Myocyte (in vitro differentiated cells): ENCODE measurements at regions not wholly inside any gene's neighbourhood (a gene's known extent, or its start where the extent isn't known, plus 50 kb on each side); places are given as distances from the start of the nearest gene placed in this dataset.

Experiments
- DNase-seq: peaks from one replicate; pipeline ENCODE4 v3.0.0-alpha.2; 2012; ENCODE audit warnings: low read depth

DNA sequence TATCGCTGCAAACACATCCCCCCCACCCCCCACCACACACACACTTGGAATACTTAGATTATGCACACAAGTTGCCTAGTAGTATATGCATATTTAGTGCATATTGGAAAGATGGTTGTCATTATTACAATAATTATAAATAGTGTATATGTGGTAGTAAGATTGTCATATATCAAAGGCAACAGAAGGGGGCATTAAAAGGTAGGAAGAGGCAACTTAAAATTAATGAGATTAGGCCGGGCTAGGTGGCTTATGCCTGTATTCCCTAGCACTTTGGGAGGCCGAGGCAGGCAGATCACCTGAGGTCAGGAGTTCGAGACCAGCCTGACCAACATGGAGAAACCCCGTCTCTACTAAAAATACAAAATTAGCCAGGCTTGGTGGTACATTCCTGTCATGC is 52.1 kb downstream of the GSC start:
- no peak for DNase-seq

DNA sequence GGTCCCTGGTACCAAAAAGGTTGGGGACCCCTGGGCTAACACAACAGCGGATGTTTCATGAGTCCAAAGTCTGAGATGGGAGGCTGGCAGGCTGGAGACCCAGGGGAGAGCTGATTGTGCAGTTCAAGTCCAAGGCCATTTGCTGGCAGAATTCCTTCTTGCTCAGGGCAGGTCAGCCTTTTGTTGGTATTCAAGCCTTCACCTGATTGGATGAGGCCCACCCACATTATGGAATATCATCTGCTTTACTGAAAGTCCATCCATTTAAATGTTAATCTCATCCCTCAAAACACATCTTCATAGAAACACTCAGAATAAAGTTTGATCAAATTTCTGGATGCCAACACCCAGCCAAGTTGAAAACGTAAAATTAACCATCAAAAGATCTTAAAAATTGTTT is 52.9 kb downstream of the GSC start:
- DNase-seq: no peak

DNA sequence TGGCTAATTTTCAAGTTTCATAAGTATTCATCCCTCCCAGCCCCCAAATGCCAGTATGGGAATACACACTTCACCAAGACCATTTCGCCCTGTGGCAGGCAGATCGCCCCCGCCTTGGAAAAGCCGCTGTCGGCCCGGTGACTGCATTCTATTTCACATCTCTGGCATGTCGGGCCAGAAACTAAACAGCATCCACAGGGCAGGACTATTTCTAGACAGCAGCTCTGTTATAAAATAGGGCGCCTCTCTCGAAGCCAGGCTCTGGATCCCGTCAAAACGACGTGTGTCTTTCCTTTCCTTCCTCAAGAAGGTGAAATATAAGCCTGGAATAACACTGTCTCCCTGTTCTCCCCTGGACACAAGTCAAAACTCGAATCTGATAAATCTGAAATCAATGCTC is 56.8 kb downstream of the GSC start:
- no peak for DNase-seq

DNA sequence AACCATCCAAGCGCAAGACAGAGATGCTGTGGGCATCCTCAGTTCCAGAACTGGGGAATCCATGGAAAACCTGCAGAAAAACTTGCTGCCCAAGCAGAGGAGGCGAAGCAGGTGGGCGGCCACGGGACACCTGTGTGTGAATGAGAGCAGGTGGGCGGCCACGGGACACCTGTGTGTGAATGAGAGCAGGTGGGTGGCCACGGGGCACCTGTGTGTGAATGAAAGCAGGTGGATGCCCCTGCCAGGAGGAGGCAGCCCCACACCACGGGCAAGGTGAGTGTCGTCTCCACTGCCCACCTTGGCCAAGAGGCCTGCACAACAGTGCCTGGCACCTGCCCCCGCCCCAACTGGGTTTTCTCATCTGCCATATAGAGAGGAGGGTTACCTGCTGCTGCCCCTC is 59.2 kb downstream of the GSC start:
- no peak for DNase-seq

DNA sequence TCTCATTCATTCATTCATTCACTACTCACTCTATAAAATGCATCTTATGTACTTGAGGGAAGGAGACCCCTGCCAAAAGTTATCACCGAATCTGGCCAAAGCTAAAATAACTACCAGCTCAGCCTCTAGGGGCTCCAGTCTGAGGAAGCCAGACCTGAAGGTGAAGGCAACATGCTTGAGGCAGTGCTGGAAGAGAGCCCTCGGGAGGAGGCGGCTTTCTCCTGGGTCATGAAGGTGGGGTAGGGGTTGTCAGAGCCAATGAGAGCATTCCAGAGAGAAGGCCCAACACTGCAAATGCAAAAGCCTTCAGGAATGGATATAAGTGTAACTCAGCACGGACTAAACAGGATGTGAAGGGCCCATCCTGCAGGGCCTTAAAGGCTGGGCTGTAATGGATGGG is 62.4 kb downstream of the GSC start:
- no peak for DNase-seq

DNA sequence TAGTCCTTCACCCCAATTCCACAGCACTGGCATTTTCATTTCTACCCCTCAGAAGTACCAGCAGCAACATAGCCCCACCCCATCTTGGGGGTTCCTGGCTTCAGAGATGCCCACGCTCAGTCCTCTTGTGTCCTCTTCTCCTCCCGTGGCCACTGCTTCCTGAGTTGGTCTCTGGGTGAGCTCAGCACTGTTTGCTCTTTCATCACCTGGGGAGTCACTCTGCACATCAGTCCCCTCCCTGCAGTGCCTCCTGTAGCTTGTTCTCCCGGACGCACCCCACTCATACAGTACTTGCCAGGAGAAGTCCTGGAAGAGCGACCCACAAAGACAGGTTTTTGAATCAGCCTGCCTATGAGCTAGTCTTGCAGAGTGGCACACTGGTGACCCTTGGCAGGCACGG is 63.8 kb downstream of the GSC start:
- DNase-seq: no peak

DNA sequence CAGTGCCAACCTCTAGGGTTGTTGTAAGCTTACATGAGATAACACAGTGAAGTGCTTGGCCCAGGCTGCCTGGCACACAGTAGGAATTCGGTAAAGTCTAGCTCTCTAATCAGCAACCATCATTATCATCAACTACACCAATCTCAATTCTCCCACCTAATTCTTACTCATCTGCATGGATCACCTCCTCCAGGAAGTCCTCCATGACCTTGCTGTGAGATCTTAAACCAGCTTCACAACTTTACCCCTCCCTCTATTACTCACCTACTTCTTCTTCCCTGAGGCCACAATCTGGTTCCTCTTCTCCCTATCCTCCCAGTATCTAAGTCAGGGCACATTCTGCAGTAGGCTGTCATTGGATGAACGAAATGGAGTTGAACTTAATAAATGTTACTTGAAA is 67.3 kb downstream of the GSC start:
- DNase-seq: no peak

DNA sequence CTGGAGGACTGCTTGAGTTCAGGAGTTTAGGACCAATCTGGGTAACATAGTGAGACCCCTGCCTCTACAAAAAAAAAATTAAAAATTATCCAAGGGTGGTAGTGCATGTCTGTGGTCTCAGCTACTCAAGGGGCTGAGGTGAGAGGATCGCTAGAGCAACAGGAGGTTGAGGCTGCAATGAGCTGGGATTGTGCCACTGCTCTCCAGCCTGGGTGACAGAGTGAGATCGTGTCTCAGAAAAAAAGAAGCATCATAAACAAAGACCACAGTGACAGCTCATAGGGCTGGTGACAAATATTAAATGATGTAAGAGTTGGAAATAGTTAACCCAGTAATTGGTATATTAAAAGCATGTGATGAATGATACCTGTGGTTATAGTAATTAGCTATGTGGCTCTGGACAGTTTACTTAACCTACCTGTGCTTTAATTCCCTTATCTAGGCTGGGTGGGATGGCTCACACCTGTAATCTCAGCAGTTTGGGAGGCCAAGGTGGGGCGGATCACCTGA is 68.0 kb downstream of the GSC start:
- no peak for DNase-seq

DNA sequence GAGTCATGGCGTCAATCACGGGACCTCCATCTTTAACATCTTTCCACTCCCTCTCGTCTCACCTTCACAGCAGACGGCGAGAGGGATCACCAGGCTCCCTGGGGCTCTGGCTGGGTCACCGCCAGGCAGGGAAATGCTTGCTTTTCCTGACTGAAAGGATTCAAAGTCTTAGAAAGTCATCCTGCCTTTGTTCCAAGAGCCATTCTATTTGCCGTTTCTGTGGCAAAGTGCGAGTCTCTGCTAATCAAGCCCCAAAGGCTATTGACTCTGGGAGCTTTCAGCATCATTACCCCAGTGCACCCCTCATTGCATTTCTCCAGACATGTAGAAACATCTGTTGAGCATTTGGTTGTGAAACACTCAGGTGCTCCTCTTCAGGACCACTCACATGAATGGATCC is 69.6 kb downstream of the GSC start:
- DNase-seq: no peak

DNA sequence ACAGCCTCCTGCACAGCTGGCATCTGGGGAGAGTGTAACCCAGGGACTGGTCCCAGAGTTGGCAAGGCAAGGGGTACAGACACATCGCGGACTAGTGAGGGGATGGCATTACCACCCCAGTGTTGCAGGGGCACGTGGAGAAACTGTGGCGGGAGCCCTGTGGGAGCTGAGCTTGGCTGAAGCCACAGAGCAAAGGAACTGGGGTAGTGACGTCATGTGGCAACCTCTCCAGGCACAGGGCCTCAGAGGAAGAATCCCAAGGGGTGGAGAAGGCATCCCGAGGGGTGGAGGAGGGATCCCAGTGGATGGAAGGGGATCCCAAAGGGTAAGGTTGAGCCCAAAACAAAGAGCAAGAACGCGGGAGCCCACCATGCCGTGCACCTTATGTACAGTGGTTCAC is 70.1 kb downstream of the GSC start:
- DNase-seq: peak; percentile 9

DNA sequence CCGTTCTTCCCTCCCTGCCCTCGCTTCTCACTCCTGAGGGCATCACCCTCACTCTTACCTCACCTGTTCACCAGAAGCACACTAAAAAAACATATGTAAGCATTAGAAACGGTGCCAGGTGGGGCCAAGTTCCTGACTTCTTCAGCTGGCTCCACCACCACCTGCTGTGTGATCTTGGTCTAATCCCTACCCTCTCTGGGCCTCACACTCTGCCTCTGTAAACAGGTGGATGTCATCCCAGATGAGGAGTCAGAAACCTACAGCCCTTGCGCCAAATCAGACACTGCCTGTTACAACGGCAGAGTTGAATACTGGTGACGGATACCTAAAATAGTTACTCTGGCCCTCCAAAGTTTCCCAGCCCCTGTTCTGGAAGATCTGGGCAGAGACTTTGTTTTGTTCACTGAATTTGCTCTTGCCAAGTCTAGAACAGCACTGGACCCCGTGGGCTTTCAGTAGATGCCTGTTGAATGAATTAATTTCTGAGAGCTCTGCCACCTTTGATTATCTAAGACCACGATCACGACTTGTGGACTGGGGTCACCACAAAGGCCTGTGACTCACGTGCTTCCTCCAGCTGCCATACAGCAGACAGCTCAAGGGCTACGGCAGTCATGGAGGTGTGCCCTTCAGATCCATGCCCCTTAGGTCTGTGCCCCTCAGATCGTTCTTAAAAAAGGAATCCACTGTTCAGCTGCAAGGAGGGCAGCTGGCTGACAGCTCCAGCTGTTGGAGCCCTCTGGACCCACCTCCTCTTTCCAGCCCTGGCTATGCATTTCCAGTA is 71.9 kb downstream of the GSC start:
- peak; percentile 43 for DNase-seq

DNA sequence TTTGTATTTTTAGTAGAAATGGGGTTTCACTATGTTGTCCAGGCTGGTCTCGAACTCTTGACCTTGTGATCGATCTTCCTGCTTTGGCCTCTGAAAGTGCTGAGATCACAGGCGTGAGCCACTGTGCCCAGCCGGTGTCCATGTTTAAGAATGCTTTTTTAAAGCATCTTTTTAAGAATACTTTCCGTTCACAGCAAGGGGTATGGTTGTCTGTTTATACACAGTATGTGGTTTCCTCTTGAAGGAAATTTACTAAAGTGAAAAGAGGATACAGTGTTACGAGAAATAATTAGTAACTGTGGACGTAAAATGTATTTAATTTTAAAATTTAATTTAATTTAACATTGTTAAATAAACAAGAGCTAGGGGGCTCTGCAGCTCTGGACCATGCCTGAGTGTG is 73.4 kb downstream of the GSC start:
- no peak for DNase-seq

DNA sequence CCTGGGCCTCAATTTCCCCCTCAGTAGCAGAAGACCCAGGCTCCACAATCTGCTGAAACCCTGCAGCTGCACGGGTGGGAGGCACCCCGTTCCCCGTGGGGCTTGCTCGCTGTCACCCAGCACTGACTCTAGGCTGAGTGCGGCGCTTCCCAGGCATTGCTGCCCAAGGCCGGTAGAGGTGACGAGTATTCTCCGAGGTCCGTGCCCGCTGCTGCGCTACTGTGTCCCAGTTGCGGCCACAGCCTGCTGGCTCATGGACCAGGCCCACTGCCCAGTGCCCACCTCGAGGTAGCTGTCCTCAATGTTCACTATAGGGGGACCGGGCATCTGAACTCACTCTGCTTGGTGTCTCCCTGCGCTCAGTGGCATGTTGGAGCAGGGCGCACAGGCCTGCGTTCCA is 74.7 kb downstream of the GSC start:
- no peak for DNase-seq

DNA sequence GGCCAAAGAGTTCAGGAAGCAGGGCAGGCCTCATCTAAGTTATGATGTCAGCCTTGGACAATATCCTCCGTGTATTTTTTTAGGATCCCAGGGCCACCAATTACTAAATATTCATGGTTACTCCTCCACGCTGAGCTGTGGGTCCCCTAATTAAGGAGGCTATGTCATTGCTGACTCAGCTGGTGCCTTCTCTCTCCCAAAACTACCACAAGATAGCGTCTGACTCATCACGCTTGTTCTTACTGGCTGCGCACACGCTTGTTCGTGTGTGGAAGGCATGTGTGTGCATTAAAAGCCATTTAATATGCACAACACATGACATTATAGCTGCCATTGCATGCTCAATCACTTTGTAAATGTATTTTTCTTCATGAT is 78.3 kb downstream of the GSC start:
- peak; percentile 53 for DNase-seq

DNA sequence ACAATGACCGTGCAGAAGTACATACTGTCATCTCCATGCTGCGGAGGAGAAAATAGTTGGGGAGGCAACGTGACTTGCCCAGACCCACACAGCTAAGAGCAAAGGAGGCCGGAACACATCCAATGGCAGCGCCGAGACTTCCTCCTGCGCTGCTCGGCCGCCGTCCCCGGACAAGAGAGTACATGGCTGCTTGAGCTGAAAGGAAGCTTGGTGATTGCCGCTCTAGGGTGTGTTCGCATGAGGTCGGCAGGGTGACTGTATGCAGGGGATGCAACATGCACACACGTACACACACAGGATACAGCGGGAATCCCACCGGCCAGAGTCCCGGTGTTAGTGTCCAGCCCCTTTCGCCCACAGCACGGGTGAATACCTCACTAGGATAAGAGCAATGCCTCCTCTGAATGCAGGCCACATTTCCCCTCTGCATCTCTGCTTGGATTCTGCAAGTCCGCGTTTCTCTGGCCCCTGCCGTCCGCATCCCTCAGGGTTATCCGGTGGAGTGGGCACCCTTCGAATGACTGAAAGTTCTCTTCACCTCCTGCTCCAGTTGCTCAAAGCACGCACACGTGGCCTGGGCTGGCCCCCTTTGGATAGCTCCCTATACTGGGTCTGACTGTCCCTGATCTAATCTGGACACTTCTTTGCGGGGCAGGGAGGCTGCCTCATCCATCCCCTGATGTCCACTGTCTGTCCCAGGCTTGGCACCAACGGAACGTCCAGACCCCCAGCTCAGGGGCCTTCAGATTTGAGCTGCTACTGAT is 78.8 kb downstream of the GSC start:
- DNase-seq: no peak

DNA sequence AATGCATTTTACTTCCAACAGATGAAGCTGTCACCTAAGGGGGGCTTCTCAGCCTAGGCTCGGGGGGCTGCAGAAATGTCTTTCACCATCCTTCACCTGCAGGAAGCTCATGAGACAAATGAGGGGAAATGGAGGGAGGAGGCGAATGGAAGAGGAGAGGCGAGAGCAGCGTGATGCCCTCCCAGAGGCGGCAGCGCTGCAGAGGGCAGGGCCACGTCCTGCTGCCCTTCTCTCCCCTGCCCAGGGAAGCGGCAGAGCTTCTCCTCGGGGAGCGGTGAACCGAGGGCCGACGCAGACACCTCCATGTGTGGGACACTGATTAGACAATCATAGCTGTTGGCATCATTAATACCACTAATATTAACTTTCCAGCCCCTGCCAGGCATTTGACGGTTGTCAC is 78.3 kb downstream of the SERPINA3 start:
- DNase-seq: no peak

DNA sequence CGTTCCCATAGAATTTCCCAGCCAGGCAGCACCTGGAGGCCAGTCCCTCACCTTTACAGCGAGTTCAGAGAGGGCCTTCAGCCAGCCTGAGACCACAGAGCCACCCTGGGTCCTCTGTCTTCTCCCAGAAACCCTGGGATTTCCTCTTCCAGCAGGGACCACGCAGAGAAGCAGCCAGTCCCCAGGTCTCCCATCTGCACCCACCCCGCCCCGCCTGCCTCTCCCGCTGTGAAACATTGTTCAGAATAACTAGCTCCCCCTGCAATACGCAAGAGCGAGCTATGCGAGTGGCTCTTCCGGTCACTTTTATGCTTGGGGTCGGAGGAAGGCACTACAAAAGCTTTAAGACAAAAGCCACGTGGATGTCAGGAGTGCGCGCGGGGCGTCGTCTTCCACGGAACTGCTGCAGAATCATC is 77.8 kb downstream of the SERPINA3 start:
- no peak for DNase-seq

DNA sequence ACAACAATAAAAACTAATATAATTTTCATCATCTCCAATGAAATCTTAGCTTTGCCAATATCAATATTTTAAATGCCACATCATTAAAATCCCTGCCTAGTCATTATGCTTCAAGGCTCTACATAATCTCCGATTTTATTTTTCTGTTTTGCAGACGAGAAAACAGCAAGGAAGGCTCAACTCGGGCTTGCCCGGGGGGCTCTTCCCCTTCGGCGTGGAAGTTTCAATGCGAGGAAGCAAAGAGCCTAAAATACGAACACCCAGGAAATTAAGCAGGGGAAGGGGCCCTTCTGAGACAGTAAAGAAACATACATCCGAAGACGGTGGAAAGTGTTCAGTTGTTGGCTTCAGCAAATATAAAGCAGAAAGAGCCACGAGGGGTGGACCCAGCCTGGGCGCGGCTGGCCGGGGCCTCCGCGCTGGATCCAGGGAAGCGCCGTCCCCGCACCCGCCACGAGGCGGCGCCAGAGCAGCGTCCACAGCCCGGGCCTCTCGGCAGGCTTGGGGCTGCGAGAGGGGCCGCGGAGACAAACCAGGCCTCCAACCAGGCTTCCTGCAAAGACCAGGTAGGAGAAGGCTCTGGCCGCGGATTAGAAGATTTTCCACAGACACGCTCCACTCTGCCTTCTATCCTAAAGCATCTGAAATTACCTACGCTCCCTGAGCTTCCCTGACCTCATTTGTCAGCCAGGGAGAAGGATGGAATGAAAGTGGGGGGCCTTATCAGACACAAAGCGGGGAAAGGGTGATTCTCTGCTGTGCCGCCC is 77.2 kb downstream of the SERPINA3 start:
- peak; percentile 37 for DNase-seq

DNA sequence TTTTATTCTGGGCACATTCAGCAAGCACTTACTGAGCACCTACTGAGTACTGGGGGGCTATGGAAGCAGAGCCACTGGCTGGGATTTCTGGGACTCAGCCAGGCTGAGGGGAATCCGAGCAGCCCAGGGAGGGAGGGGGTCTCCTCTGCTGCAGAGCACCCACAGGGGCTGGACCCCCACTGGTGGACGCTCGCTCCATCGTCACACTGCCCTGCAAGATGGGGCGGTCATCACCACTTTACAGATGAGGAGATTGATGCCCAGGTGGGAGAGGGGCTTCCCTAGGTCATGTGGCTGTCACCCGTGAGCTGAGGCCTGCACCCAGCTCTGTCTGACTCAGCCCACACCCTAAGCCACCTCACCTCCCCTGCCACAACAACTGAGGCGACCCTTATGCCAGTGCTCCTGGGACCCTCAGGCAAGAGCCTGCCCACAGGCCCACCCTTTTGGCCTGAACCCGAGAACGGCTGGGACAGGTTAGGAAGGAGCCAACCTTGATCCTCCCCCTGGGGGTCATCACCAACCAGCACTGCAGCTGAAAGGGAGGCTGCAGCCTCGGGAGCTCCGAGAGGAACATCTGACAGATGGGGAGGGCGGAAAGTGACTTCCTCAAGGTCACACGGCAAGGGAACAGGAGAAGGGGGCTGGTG is 74.4 kb downstream of the SERPINA3 start:
- no peak for DNase-seq

DNA sequence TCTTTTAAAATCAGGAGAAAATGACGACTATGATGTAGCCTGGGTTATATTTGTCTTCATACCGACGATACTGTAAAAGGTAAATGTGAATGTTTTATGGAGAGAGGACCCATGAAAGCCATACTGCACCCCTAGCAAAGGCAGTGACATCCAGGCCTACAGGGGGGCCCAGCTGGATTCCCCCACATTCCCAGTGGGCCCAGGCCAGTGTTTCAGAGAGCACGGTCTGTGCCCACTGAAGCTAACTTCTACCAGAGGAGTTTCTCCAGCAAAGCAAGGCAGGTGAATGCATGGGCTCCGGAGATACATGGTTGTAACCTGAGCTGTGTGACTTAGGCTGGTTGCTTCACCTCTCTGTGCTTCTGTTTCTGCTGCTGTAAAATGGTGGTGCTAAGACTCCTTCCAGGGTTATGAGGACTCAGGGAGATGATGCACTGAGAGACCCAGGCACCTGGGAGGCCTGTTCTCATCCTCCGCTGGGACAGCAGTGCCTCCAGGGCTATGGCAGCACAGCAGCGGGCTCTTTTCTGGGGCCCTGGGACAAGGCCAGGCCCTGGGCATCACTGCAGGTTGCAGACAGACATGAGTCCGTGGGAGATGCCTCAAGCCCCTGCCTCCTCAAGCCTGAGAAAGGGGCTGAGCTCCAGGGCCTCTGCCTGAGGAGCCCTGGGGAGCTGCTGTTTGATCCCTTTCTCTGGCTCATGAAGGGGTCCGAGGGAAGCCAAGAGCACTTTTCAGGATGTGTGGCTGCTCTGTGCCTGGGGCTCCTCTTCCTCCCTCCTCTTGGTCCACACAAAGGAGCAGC is 73.7 kb downstream of the SERPINA3 start:
- DNase-seq: no peak

DNA sequence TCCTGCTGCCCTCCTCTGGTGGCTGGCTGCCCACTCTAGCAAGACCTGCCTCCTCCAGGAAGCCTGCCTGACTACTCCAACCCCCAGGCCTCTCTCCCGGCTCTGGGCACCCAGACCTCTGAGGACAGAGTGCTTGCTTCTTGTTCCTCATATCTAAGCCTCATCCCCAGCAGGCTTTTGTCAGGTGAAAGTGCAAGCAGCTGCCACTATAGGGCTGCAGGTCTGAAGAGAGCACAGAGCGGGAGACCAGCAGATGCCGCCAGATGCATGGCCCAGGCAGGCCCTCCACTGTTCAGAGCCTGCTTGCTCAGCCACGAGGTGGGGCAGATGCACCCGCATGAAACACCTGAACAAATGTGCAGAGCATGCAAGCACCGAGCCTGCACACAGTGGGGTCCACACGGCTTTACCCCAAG is 73.0 kb downstream of the SERPINA3 start:
- no peak for DNase-seq
